HG03175 (cell line): ENCODE measurements at regions not wholly inside any gene's neighbourhood (a gene's known extent, or its start where the extent isn't known, plus 50 kb on each side); places are given as distances from the start of the nearest gene placed in this dataset.
"Not testable (repeated sequence)": the region's sequence is repeated elsewhere in the genome, so short reads cannot be mapped to it uniquely, and the experiment has no call there.

ENCODE experiments used
- ATAC-seq: cut with Tn5 transposase; IDR thresholded peaks from one replicate; pipeline ENCODE4 v1.9.1; 2021; ENCODE audit warnings: mild to moderate bottlenecking, moderate library complexity; ENCODE audit not compliant: unreplicated experiment

DNA sequence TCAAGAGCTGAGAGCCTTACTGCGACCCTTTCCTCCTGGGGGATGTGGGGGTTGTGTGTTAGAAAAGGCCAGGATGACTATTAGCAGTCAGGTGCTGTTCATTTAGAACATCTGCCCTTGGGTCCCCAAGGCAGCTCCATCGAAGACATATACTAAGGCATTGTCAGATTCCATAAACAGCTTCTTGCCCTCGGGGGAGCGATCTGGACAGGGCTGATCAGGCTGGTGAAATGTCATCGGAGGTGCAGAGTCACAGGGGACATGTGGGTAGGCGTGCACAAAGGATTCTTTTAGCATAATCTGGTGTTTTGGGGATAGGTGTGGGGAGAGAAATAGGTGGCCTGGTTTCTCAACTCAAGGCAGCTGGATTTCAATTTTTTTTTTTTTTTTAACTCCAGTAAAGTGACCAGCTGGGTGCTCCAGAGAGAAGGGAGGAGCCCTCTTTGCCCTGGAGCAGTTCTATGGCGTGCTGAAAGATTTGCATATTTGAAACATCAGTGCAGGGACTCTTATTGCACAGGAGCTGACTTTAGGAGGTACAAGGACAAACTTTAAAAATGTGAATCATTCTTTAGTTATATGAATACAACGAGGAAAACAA, 160.1 kb downstream of the SUDS3 start:
- no peak for ATAC-seq

DNA sequence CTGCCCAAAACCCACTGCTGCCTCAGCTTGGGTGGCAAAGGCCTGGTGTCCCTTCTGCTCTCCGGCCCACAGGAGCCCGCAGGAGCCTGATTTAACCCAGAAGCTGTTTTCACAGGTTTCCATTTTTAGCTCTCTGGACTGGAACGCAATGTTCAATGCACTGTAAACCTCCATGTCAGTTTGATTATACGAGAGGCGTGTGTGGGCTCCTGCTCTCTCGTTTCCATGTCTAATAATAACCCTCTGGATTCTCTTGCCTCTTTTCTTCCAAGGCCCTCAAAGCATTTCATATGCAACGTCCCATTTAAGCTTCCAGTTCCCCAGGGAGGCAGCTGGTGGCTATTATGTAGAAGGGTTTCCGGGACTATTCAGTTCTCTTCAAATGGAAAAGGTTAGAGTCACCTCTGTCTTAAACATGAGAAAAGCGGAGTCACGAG, 161.1 kb downstream of the SUDS3 start:
- ATAC-seq = no peak

DNA sequence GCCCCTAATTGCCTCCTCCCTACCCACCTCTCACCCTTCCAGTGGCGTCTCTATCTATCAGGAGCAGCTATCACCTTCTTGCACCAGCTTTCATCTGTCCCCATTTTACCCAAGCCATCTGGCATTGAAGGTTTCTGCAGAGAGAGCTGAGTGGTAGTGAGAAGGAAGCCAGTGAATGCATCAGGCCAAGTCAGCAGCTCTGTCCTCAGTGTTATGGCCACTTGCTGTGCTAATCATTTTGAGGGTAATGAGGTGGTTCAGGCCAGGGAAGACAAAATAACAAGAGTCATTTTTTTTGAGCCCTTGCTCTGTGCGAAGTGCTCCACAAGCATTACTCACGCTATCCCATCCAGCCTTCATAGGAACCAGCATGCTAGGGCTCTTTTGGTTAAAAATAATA, 164.7 kb downstream of the SUDS3 start:
- no peak for ATAC-seq

DNA sequence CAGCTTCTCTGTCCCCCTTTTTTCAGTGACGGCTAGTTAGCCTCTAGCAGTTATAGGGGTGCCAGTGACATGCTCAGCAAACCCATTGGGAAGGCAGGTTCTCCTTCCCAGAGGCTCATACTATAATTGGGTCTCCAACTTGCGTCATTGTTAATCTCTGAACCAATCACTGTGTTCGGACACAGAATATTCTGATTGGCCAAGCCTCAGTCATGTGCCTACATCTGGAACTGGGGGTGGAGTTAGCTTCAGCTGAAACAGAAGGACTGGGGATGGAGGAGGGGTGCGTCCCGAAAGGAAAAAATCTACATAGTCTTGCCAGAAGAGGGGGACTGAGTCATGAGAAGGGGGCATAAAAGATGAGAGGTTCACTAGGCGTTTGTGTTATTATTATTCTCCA, 165.6 kb downstream of the SUDS3 start:
- no peak for ATAC-seq

DNA sequence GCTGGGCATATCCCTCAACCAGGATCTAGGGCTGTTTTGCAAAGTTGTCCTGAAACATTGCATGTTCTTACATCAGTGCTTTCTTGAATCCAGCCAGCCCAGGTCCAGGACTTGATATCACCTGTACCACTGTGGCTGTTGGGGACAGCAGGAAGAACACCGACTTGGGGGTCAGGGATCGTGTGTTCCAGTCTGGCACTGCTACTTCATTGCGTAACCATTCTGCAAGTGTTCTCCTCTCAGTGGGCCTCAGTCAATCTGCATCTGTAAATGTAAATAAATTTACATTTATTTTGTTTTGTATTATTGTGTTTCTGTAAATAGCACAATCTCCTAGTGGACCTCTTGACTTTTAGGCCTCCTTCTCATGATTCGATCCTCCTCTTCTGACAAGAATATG, 167.3 kb downstream of the SUDS3 start:
- no peak for ATAC-seq

DNA sequence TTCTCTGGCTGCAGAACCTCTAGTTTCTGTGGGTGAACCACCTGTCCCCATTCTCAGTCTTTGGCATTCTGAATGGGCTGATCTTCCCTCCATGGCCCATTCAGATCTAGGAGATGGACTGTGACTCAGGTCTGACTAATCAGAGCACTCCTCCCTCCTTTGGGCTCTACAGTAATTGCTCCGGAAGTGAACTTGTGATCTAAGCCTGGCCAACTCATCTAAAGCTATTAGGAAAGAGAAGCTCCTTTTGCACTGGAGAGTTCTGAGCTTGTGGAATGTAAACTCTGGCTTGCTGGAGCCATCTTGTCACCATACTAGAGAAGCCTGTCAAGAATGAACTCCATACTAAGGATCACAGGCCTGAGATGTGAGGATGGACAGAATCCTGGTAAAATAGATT, 168.2 kb downstream of the SUDS3 start:
- ATAC-seq = no peak

DNA sequence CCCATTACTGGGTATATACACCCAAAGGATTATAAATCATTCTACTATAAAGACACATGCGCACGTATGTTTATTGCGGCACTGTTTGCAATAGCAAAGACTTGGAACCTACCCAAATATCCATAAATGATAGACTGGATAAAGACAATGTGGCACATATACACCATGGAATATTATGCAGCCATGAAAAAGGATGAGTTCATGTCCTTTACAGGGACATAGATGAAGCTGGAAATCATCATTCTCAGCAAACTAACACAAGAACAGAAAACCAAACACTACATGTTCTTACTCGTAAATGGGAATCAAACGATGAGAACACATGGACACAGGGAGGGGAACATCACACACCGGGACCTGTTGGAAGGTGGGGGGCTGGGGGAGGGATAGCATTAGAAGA, 171.3 kb downstream of the SUDS3 start:
- not testable (repeated sequence) for ATAC-seq

DNA sequence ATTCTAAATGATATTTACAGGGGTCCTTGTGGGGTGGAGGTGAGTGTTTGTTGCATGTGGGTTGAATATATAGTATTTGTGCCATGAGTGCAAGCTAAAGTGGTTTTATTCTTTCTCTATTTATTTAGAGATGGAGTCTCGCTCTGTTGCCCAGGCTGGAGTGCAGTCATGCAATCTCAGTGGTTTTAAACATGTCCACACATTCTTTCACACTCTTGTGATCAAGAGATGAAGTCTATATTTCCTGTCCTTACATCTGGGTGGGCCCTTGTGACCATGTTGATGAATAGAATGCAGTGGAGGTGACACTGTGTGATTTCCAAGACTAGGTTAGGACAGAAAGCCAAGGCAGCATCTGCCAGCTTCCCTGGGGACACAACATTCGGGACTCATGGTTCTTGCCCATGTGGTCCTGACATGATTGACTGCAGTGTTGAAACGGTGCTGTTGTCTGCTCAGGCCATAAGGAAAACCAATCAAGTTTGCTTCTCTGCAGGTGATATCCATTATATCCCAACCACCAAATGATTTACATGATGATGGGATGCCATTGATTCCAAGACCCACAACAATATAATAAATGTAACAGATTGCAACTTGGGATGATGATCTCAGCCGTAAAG, 172.6 kb downstream of the SUDS3 start:
- ATAC-seq = no peak

DNA sequence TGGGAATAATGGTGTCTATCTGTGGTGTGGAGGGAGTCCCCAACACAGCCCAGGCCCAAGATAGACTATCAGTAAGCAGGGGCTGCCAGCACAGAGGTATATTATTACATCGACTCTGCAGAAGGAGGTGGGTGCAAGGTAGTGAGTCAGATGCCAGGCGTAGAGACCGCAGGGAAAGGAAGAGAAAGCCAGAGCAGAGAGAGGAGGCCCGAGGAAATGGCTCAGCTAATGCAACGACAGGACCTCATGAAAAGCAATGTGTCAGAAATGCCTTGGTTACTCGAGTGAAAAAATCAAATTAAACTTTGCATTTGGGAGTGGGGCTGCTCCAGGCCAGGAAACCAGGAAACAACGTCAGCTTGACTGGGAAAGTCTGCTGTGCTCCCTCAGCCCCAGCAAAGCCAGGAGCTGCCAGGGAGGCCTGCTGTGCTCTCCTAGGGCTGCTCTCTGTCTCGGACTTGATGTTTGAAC, 173.2 kb downstream of the SUDS3 start:
- no peak for ATAC-seq

DNA sequence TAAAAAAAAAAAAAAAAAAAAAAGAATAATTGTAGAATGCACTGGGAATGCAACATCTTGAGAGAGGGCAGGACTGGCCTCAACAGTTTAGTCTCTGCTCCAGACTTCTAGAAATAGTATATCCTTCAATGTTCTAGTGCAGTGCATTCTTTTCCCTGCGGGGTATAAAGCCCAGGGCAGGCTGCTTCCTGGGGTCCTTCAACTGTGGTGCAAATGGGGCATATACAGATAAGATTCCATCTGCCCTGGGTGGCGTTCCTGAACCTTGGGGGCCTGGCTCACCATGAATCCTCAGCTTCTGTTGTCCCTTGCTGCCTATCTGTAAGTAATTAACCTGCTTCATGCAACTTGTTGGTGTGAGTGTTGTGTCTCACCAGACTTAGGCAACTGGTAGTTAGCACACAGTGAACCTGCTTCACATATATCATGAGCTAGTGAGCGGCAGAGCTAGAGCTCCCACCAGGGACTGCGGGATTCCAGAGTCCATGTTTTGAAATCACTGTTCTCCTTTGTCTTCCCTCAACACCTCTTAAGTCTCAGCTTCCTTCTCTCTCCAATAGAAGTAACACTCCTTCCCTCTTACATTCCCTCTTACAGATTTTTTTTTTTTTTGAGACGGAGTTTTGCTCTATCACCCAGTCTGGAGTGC, 177.6 kb downstream of the SUDS3 start:
- ATAC-seq = no peak

DNA sequence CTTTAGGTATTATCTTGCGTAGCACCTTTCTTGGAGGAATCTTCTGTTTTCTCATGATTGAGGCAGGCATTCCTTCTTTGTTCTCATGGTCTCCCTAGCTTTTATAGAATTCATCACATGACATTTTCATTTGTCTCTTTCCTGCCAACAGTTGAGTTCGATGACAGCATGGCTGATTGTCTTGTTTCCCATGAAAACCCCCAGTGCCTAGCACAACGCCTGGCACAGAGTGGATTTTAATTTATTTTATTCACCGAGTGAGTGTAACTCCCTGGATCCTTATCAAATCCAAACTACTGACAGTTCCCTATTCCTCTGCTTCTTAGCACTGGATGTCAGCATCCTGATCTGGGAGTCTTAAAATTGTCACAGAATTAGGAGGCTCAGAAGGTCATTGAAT, 182.6 kb downstream of the SUDS3 start:
- no peak for ATAC-seq

DNA sequence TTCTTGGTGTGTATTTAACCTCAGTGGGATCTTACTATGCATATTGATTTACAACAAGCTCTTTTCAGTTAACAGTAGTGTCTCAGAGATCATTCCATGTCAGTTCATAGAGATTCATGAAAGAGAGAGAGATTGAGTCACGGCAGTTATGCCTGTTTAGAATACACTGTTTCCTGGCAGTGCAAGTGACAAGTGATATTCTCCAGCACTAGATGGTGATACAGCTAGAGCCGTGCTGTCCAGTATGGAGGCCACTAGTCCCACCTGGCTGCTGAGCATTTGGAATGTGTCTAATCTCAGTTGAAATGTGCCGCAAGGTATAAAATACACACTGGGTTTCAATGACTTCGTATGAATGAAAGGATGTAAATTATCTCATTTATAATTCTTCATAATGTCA, 184.4 kb downstream of the SUDS3 start:
- no peak for ATAC-seq

DNA sequence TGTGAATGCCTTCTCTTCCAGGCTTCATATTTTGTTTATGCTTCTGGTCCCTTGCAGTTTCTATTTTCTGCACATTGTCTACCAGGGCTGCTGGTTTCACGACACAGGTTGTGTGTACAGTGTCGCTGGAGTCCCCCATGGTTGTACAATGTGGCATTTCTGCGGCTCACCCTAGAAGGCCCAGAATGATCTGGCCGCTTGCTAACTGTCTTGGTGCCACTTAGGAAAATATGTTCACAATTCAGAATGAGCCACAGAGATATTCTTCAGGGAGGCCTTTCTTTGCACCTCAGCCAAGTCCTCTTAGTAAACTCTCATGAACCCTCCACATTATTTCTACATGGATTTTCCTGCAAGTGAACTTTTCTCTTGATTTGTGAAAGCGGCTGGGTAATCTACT, 195.4 kb downstream of the SUDS3 start:
- ATAC-seq = no peak

DNA sequence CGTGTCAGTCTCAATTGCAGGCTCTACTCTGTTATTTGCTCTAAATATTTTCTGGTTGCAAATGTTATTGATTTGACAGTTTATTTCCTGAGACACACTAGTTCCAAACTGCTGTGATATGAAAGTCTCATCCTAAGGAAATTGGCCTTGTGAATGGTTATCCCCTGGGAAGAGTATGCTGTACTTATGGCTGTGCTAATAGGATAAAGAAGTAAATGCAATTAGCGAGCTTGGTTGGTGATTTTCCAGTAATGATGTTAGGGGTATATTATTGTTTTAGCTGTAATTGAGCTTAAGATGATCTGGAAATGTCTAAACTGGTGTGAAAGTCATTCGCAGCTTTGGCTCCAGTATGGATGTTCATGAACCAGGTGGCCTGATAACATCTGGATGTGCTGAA, 197.9 kb downstream of the SUDS3 start:
- no peak for ATAC-seq

DNA sequence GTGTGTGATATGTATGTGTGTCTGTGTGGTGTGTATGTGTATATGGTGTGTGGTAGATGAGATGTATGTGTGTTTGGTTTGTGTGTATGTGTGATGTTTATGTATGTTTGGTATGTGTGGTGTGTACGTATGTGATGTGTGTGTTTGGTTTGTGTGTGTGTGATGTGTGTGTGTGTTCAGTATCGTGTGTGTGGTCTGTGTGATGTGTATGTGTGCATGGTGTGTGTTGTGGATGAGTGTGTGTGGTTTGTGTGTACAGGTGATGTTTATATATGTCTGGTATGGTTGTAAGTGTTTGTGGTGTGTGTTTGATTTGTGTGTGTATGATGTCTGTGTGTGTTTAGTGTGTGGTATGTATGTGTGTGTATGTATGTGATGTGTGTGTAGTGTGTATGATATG, 199.4 kb downstream of the SUDS3 start:
- no peak for ATAC-seq

DNA sequence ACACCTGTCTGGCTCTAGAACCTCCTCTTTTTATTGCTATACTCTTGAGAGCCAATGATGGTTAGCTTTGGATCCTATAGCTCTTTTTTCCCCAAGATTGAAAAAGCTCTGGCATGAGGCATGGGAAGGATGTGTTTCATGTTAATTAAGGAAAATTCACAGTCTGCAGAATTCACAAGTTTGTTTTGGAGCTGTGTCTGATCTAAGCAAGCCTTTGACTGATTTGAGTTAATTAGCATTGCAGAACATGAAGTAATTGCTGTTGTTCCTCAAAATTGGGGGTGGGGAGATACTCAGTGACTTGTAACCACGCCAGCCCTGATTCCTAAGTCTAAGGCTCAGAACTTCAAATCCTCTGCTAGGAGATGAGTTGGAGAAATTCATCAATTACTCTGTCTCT, 205.0 kb downstream of the SUDS3 start:
- ATAC-seq = no peak

DNA sequence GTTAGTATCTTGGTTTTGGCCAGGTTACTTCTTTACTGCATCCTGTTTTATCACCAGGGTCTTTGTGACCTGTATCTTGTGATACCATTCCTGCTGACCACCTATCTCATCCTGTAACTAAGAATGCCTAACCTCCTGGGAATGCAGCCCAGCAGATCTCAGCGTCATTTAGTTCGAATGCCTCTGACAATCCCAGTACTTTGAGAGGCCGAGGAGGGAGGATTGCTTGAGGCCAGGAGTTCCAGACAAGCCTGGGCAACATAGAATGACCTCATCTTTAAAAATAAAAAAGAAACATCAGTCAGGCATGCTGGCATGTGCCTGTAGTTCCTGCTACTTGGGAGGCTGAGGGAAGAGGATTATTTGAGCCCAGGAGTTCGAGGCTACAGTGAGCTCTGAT, 206.5 kb downstream of the SUDS3 start:
- no peak for ATAC-seq

DNA sequence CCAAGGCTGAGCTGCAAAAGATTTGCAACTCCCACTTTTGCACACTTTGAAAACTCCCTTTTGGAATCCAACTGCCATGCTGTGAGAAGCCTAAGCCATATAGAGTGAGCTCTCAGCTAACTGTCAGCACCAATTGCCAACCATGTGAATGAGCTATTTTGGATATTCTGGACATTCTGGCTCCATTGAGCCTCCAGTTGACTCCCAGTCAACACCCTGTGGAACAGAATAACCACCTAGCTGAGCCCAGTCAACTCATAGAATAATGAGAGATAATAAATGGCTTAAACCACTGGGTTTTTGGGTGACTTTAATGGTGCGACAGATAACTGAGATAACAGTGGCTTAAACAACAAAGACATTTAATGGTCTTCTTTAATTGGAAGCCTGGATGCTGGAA, 210.1 kb downstream of the SUDS3 start:
- ATAC-seq = no peak

DNA sequence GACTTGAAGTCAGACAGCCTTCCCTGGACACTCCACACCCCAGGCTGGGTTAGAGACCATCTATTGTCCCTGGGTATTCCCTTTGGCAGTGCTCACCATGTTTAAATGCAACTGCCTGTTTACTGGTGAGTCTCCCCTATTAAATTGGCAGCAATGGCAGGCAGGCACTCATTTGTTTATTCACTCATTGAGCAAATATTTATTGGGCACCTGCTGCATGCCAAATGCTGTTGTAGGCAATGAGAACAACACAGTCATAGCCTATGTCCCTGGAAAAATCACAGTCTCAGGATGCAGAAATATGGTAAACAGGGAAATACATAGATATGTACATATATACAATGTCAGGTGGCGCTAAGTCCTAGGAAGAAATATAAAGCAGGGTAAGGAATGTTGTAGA, 212.8 kb downstream of the SUDS3 start:
- ATAC-seq = no peak

DNA sequence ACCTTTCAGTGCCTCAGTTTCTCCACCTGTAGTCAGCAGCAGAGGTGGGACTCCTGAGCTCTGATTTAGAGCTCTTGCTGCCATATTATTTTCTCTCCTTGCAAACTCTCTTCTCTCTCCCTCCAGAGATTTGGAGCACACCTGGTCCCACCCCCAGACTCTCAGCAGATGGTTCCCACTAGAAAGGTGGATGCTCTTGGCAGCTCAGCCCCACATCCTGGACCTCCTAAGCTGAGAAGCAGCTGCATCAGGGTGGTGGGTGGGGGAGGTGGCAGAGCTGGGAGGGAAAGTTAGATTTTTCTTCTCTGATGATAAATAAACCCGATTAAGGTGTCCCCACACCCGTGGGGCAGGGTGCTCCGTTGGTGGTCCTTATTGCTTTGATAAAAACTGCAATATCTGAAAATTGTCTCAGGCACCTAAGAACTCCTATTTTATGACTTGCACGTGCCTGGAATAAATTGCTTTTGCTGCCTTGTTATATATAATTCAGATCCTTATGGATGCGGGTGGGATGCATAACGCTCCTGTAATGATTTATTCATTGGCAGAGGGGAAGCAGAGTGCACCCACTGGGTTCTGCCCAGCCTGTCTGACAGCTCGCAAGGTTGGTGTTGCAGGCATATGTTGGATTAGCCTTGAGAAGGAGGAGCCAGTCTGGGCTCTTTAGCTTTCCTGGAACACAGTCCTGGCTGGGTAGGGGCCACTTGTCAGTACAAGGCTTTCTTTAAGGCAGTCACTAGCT, 214.2 kb downstream of the SUDS3 start:
- ATAC-seq = no peak

DNA sequence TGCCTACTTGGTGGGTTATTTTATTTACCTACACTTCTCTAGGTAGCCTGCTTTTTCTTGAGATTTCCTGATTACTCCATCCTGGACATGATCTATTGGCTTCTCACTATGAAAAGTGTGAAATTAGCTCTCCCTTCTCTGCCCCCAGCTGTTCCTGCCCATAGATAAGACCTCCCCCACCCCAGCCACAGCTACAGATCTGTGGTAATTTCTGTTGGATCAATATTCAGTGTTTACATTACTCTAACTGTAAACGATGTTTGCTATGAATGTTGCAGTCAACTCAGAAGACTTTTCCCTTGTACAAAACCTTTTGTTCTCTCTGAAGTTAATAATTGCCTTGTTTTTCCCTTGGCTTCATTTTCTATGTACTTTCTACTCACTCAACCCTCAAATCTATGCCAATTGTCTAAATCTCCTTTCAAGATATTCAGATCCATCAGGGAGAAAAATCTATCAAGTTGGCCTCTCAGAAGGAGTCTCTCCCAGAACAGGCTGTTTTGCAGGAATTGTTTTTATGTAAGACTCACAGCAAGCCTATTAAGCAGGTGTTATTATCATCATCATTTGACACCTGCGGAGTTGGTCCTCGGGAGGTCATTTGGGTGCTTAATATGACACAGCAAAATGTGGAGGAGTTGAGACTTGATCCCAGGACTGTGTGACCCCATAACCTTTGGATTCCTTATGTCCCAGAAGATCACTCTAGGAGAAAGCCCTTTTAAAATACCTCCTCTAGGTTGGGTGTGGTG, 227.4 kb downstream of the SUDS3 start:
- ATAC-seq = no peak
